WTC11 (cell line): ENCODE measurements at regions not wholly inside any gene's neighbourhood (a gene's known extent, or its start where the extent isn't known, plus 50 kb on each side); places are given as distances from the start of the nearest gene placed in this dataset.

Source experiments
- ATAC-seq: fragments of 200-7000 bp; cut with Tn5 transposase; 2 replicates; pipeline ENCODE4 v1.10.0; 2021; ENCODE audit warnings: mild to moderate bottlenecking, moderate library complexity
- CTCF ChIA-PET: fragments of 300-600 bp; sonication (Branson Sonifier 250); formaldehyde crosslinking; loops from one replicate; lab custom pipeline; 2021; ENCODE audit warnings: antibody characterized with exemption; lab: Charles Lee
- POLR2A ChIA-PET: fragments of 350-600 bp; sonication (Branson Sonifier 250); formaldehyde crosslinking; loops from one replicate; lab custom pipeline; 2021; ENCODE audit warnings: antibody characterized with exemption; lab: Charles Lee
- DNase-seq: peaks from one replicate; pipeline ENCODE4 v3.0.0; 2021; ENCODE audit warnings: low spot score
- H3K27ac Mint-ChIP-seq: 2 replicates; pipeline ENCODE4 v1.8.0; 2021; ENCODE audit warnings: mixed read lengths
- H3K27me3 Mint-ChIP-seq: 2 replicates; pipeline ENCODE4 v1.8.0; 2021; ENCODE audit warnings: low read depth, mild to moderate bottlenecking, moderate library complexity, mixed read lengths
- H3K36me3 Mint-ChIP-seq: 2 replicates; pipeline ENCODE4 v1.8.0; 2021; ENCODE audit warnings: mixed read lengths
- H3K4me1 Mint-ChIP-seq: 2 replicates; pipeline ENCODE4 v1.8.0; 2022; ENCODE audit warnings: mixed read lengths
- H3K4me3 Mint-ChIP-seq: 2 replicates; pipeline ENCODE4 v1.8.0; 2021; ENCODE audit warnings: mild to moderate bottlenecking, moderate library complexity, mixed read lengths
- H3K9me3 Mint-ChIP-seq: 2 replicates; pipeline ENCODE4 v1.8.0; 2021; ENCODE audit warnings: mixed read lengths
- ATF3 ChIP-seq: sonication (generic); formaldehyde crosslinking; conservative IDR thresholded peaks from 2 replicates; pipeline ENCODE4 v1.8.1; 2022; ENCODE audit warnings: mild to moderate bottlenecking, missing genetic modification reagents
- E2F4 ChIP-seq: sonication (generic); formaldehyde crosslinking; IDR thresholded peaks from 2 replicates; pipeline ENCODE4 v1.8.1; 2022; ENCODE audit warnings: low read depth, mild to moderate bottlenecking, moderate library complexity, missing genetic modification reagents, borderline replicate concordance
- ESRRA ChIP-seq: sonication (generic); formaldehyde crosslinking; IDR thresholded peaks from 2 replicates; pipeline ENCODE4 v1.8.1; 2022; ENCODE audit warnings: mild to moderate bottlenecking, missing genetic modification reagents, borderline replicate concordance
- GTF2I ChIP-seq: fragments of 250-450 bp; sonication (Bioruptor Pico); conservative IDR thresholded peaks from 2 replicates; pipeline ENCODE4 v1.4.0; 2021; ENCODE audit warnings: mild to moderate bottlenecking
- HMGA2 ChIP-seq: fragments of 250-450 bp; sonication (Bioruptor Pico); IDR thresholded peaks from 2 replicates; pipeline ENCODE4 v1.4.0; 2021; ENCODE audit warnings: mild to moderate bottlenecking, moderate library complexity
- IRF2 ChIP-seq: sonication (generic); formaldehyde crosslinking; IDR thresholded peaks from 2 replicates; pipeline ENCODE4 v1.8.0; 2022; ENCODE audit warnings: low read depth, missing genetic modification reagents, borderline replicate concordance
- MLX ChIP-seq: sonication (generic); formaldehyde crosslinking; IDR thresholded peaks from 2 replicates; pipeline ENCODE4 v1.8.1; 2023; ENCODE audit warnings: mild to moderate bottlenecking, missing genetic modification reagents, moderate library complexity
- MYBL2 ChIP-seq: sonication (generic); formaldehyde crosslinking; IDR thresholded peaks from 2 replicates; pipeline ENCODE4 v1.8.1; 2023; ENCODE audit warnings: mild to moderate bottlenecking, moderate library complexity, missing genetic modification reagents
- NR1H2 ChIP-seq: sonication (generic); formaldehyde crosslinking; IDR thresholded peaks from 2 replicates; pipeline ENCODE4 v1.9.0; 2021; ENCODE audit warnings: mild to moderate bottlenecking, moderate library complexity, missing genetic modification reagents
- SMAD4 ChIP-seq: sonication (generic); formaldehyde crosslinking; IDR thresholded peaks from 2 replicates; pipeline ENCODE4 v1.8.0; 2022; ENCODE audit warnings: mild to moderate bottlenecking, missing genetic modification reagents
- TEAD4 ChIP-seq: sonication (generic); formaldehyde crosslinking; IDR thresholded peaks from 2 replicates; pipeline ENCODE4 v1.8.0; 2022; ENCODE audit warnings: mild to moderate bottlenecking, missing genetic modification reagents
- ZBTB21 ChIP-seq: sonication (generic); formaldehyde crosslinking; IDR thresholded peaks from 2 replicates; pipeline ENCODE4 v1.8.1; 2023; ENCODE audit warnings: mild to moderate bottlenecking, missing genetic modification reagents, borderline replicate concordance
- ZBTB43 ChIP-seq: sonication (generic); formaldehyde crosslinking; IDR thresholded peaks from 2 replicates; pipeline ENCODE4 v1.8.1; 2023; ENCODE audit warnings: mild to moderate bottlenecking, missing genetic modification reagents
- ZMAT4 ChIP-seq: fragments of 250-450 bp; sonication (Bioruptor Pico); IDR thresholded peaks from 2 replicates; pipeline ENCODE4 v1.9.0; 2021; ENCODE audit warnings: mild to moderate bottlenecking
- ZNF138 ChIP-seq: sonication (generic); formaldehyde crosslinking; conservative IDR thresholded peaks from 2 replicates; pipeline ENCODE4 v1.8.1; 2022; ENCODE audit warnings: mild to moderate bottlenecking, moderate library complexity, missing genetic modification reagents
- ZNF317 ChIP-seq: sonication (generic); formaldehyde crosslinking; IDR thresholded peaks from 2 replicates; pipeline ENCODE4 v1.8.1; 2023; ENCODE audit warnings: low read depth, mild to moderate bottlenecking, moderate library complexity, missing genetic modification reagents, borderline replicate concordance
- ZNF423 ChIP-seq: fragments of 250-450 bp; sonication (Bioruptor Pico); IDR thresholded peaks from 2 replicates; pipeline ENCODE4 v2.1.2; 2022; ENCODE audit warnings: mild to moderate bottlenecking, moderate library complexity
- ZNF532 ChIP-seq: fragments of 250-450 bp; sonication (Bioruptor Pico); IDR thresholded peaks from 2 replicates; pipeline ENCODE4 v1.9.0; 2021; ENCODE audit warnings: mild to moderate bottlenecking, borderline replicate concordance
- ZNF671 ChIP-seq: fragments of 250-450 bp; sonication (Bioruptor Pico); IDR thresholded peaks from 2 replicates; pipeline ENCODE4 v1.8.0; 2021; ENCODE audit warnings: mild to moderate bottlenecking

GRCh38 chr11:97938789-97939188, 1082.0 kb upstream of the CNTN5 start (continued):
- TF ChIP-seq ZNF138 (CRISPR knock-in tag) (no peak), ZNF317 (no peak), ATF3 (CRISPR knock-in tag) (no peak), E2F4 (no peak), TEAD4 (CRISPR knock-in tag) (no peak), MYBL2 (CRISPR knock-in tag) (no peak), SMAD4 (CRISPR knock-in tag) (no peak), ZNF671 (no peak), ESRRA (CRISPR knock-in tag) (no peak), IRF2 (CRISPR knock-in tag) (no peak), ZMAT4 (CRISPR knock-in tag) (no peak), GTF2I (CRISPR knock-in tag) (no peak), ZNF423 (CRISPR knock-in tag) (no peak)
- TF ChIP-seq, all 79 proteins: peak for 0

- POLR2A ChIA-PET = no interaction called here
- H3K9me3 Mint-ChIP-seq = peaks cover 6% of the 10 kb centered on the region
These were observed 1077.3 kb upstream of the CNTN5 start for GRCh38 chr11:97943493-97943892.

More at GRCh38 chr11:97943493-97943892, 1077.3 kb upstream of the CNTN5 start:
- Mint-ChIP-seq H3K27me3 (peaks cover 3% of the 10 kb centered on the region; the same call in 1 of the 2 replicates), H3K36me3 (no peaks in the 10 kb centered on the region), H3K4me3 (no peak overlapping the region), H3K4me1 (peaks cover 22% of the 10 kb centered on the region), H3K27ac (no peak overlapping the region)
- ATAC-seq (no peak), DNase-seq (no peak)
- CTCF ChIA-PET = no interaction called here
- no peak for TF ChIP-seq MLX (CRISPR knock-in tag)
- no peak for TF ChIP-seq NR1H2 (CRISPR knock-in tag)
- TF ChIP-seq HMGA2 (CRISPR knock-in tag) = no peak
- TF ChIP-seq MYBL2 (CRISPR knock-in tag) = no peak
- no peak for TF ChIP-seq ZBTB21
- no peak for TF ChIP-seq ZBTB43
- no peak for TF ChIP-seq ZNF532
- TF ChIP-seq, all 79 proteins: peak for 0
